HCT116 (cell line): ENCODE measurements at regions not wholly inside any gene's neighbourhood (a gene's known extent, or its start where the extent isn't known, plus 50 kb on each side); places are given as distances from the start of the nearest gene placed in this dataset.
A peak's percentile ranks its signal among the peaks of the same experiment; 100 is the strongest.

Experiments
- ATAC-seq: fragments of 200-7000 bp; cut with Tn5 transposase; 2 replicates; pipeline ENCODE4 v1.9.1; 2020; ENCODE audit warnings: mild to moderate bottlenecking, moderate library complexity
- BruUV-seq: library from RNA; stranded (reverse); fragments of 400-500 nt; replicated peaks from 2 replicates; lab custom pipeline; 2021; lab: Mats Ljungman, UMichigan
- CTCF ChIA-PET: fragments of 300-600 bp; sonication (Branson Sonifier 250); formaldehyde crosslinking; loops from one replicate; lab custom pipeline; 2021; ENCODE audit warnings: antibody characterized with exemption; lab: Charles Lee
- POLR2A ChIA-PET: fragments of 300-600, 350-600 bp; sonication (Branson Sonifier 250); formaldehyde crosslinking; loops from one replicate; lab custom pipeline; 2021; ENCODE audit warnings: antibody characterized with exemption; lab: Charles Lee
- RAD21 ChIA-PET, 2 experiments: fragments of 300-600 bp; sonication (Branson Sonifier 250); formaldehyde crosslinking; loops; one replicate each; lab custom pipeline; 2023; ENCODE audit warnings: low total read pairs in 2 of 2; ENCODE audit not compliant: uncharacterized antibody in 2 of 2, unreplicated experiment in 2 of 2, low non-redundant PET in 1 of 2; lab: Charles Lee
- DNase-seq: peaks from one replicate; pipeline ENCODE4 v3.0.0-alpha.2; 2010; ENCODE audit warnings: low read depth, low spot score
- H2AFZ ChIP-seq: fragments of 200-600 bp; shearing (Covaris generic), sonication (generic); 2 replicates; pipeline ENCODE4 v1.6.1; 2017; ENCODE audit warnings: low read depth, mixed run types, mixed read lengths, antibody characterized with exemption, low read length; ENCODE audit not compliant: poor library complexity, severe bottlenecking
- H3K27ac ChIP-seq: 2 replicates; pipeline ENCODE4 v1.5.1; 2012; ENCODE audit warnings: low read depth, low read length
- H3K27me3 ChIP-seq: fragments of 200-600 bp; sonication (generic); 2 replicates; pipeline ENCODE4 v1.6.1; 2016; ENCODE audit warnings: mixed run types, low read length, mixed read lengths; ENCODE audit not compliant: insufficient read depth
- H3K36me3 ChIP-seq, 2 experiments: fragments of 200-500 bp in 1 of 2; fragments of 200-600 bp in 1 of 2; sonication (Bioruptor generic) in 1 of 2; sonication (generic) in 1 of 2; 2 replicates each; pipeline versions ENCODE4 v1.5.1 to v1.6.1; 2014 to 2016; ENCODE audit warnings: low read length in 2 of 2, inconsistent platforms in 1 of 2, mixed read lengths in 1 of 2, mixed run types in 1 of 2; ENCODE audit not compliant: insufficient read depth in 2 of 2, control insufficient read depth in 1 of 2
- H3K4me1 ChIP-seq, 2 experiments: fragments of 200-600 bp in 1 of 2; sonication (generic) in 1 of 2; 2 replicates each; pipeline versions ENCODE4 v1.5.1 to v1.6.1; 2012 to 2017; ENCODE audit warnings: low read length in 2 of 2, inconsistent platforms in 1 of 2, mild to moderate bottlenecking in 1 of 2, mixed read lengths in 1 of 2, mixed run types in 1 of 2, moderate library complexity in 1 of 2; ENCODE audit not compliant: insufficient read depth in 2 of 2, control insufficient read depth in 1 of 2
- H3K4me2 ChIP-seq: fragments of 200-600 bp; sonication (generic); 2 replicates; pipeline ENCODE4 v1.6.1; 2017; ENCODE audit warnings: mixed run types, low read length, mixed read lengths
- H3K4me3 ChIP-seq, 2 experiments: fragments of 200-600 bp in 1 of 2; sonication (generic) in 1 of 2; replicated peaks in 1 of 2; 2 replicates each; pipeline ENCODE4 v1.5.1; 2011 to 2016; ENCODE audit warnings: low read length in 2 of 2, control low read depth in 1 of 2, low read depth in 1 of 2, mild to moderate bottlenecking in 1 of 2, mixed read lengths in 1 of 2, mixed run types in 1 of 2
- H3K79me2 ChIP-seq: fragments of 200-600 bp; sonication (generic); 2 replicates; pipeline ENCODE4 v1.6.1; 2017; ENCODE audit warnings: mild to moderate bottlenecking, mixed run types, low read length, moderate library complexity, mixed read lengths; ENCODE audit not compliant: insufficient read depth
- H3K9ac ChIP-seq: fragments of 200-600 bp; sonication (generic); 2 replicates; pipeline ENCODE4 v1.6.1; 2016; ENCODE audit warnings: low read length, mixed read lengths
- H3K9me2 ChIP-seq: fragments of 200-600 bp; sonication (generic), shearing (Covaris generic); 2 replicates; pipeline ENCODE4 v1.6.1; 2017; ENCODE audit warnings: mixed run types, mild to moderate bottlenecking, moderate library complexity; ENCODE audit not compliant: insufficient read depth
- H3K9me3 ChIP-seq, 2 experiments: fragments of 200-500 bp in 1 of 2; fragments of 200-600 bp in 1 of 2; sonication (Bioruptor generic) in 1 of 2; sonication (generic) in 1 of 2; 2 replicates each; pipeline ENCODE4 v1.6.1; 2014 to 2017; ENCODE audit warnings: low read length in 2 of 2, mixed read lengths in 2 of 2, inconsistent platforms in 1 of 2, low read depth in 1 of 2, mild to moderate bottlenecking in 1 of 2, mixed run types in 1 of 2, moderate library complexity in 1 of 2; ENCODE audit not compliant: control insufficient read depth in 1 of 2, insufficient read depth in 1 of 2
- H4K20me1 ChIP-seq: fragments of 200-600 bp; sonication (generic), shearing (Covaris generic); 2 replicates; pipeline ENCODE4 v1.6.1; 2017; ENCODE audit warnings: mixed run types, mild to moderate bottlenecking, moderate library complexity; ENCODE audit not compliant: insufficient read depth
- CBX3 ChIP-seq: IDR thresholded peaks from 2 replicates; pipeline ENCODE4 v1.6.1; 2012; ENCODE audit warnings: low read depth
- CEBPB ChIP-seq: IDR thresholded peaks from 2 replicates; pipeline ENCODE4 v1.6.1; 2012; ENCODE audit warnings: low read depth
- CTCF ChIP-seq, 3 experiments: fragments of 200-600 bp in 1 of 3; sonication (generic) in 1 of 3; IDR thresholded peaks in 2 of 3; conservative IDR thresholded peaks in 1 of 3; 2 replicates each; pipeline ENCODE4 v1.5.1; 2012 to 2017; ENCODE audit warnings: low read depth in 2 of 3, low read length in 2 of 3, antibody characterized with exemption in 1 of 3, borderline replicate concordance in 1 of 3, control low read depth in 1 of 3, mild to moderate bottlenecking in 1 of 3, mixed read lengths in 1 of 3, mixed run types in 1 of 3, moderate library complexity in 1 of 3; ENCODE audit not compliant: insufficient read depth in 1 of 3
- ELF1 ChIP-seq: IDR thresholded peaks from 2 replicates; pipeline ENCODE4 v1.6.1; 2012; ENCODE audit warnings: low read depth, borderline replicate concordance
- EZH2 ChIP-seq: fragments of 200-600 bp; sonication (generic); IDR thresholded peaks from 2 replicates; pipeline ENCODE4 v1.6.1; 2017; ENCODE audit warnings: antibody characterized with exemption, mixed run types
- EZH2phosphoT487 ChIP-seq: fragments of 200-600 bp; IDR thresholded peaks from 2 replicates; pipeline ENCODE4 v1.6.1; 2018; ENCODE audit warnings: antibody characterized with exemption, borderline replicate concordance
- FOSL1 ChIP-seq: IDR thresholded peaks from 2 replicates; pipeline ENCODE4 v1.6.1; 2012; ENCODE audit warnings: low read depth
- JUND ChIP-seq: IDR thresholded peaks from 2 replicates; pipeline ENCODE4 v1.6.1; 2012
- POLR2A ChIP-seq: IDR thresholded peaks from 2 replicates; pipeline ENCODE4 v1.7.0; 2011; ENCODE audit warnings: borderline replicate concordance; ENCODE audit not compliant: insufficient read depth, insufficient read length; ENCODE audit errors: extremely low read depth
- POLR2AphosphoS5 ChIP-seq: IDR thresholded peaks from 2 replicates; pipeline ENCODE4 v1.6.1; 2011; ENCODE audit warnings: mild to moderate bottlenecking, low read depth, low read length, moderate library complexity
- SIN3A ChIP-seq: IDR thresholded peaks from 2 replicates; pipeline ENCODE4 v1.6.1; 2012; ENCODE audit warnings: low read depth
- SP1 ChIP-seq: IDR thresholded peaks from 2 replicates; pipeline ENCODE4 v1.6.1; 2012; ENCODE audit warnings: low read depth
- TCF7L2 ChIP-seq: IDR thresholded peaks from 2 replicates; pipeline ENCODE4 v1.7.0; 2011; ENCODE audit warnings: borderline replicate concordance, inconsistent platforms; ENCODE audit not compliant: insufficient read depth, insufficient read length; ENCODE audit errors: extremely low read depth
- ZBTB33 ChIP-seq: IDR thresholded peaks from 2 replicates; pipeline ENCODE4 v1.6.1; 2011; ENCODE audit warnings: mild to moderate bottlenecking, low read length, moderate library complexity; ENCODE audit not compliant: insufficient replicate concordance; ENCODE audit errors: extremely low read depth
- ZFX ChIP-seq: fragments of 450-650 bp; IDR thresholded peaks from 2 replicates; pipeline ENCODE4 v1.6.1; 2017
- ZNF274 ChIP-seq: fragments of 200-500 bp; sonication (Bioruptor generic); IDR thresholded peaks from 2 replicates; pipeline ENCODE4 v1.6.1; 2014; ENCODE audit warnings: mild to moderate bottlenecking, low read depth, low read length, inconsistent platforms
- intact Hi-C: fragments of 100-400 bp; cut with micrococcal nuclease; formaldehyde crosslinking; loops from 2 replicates; pipeline ENCODE4 v1.10.0; 2022

- Histone ChIP-seq H3K36me3 (no peaks in the 10 kb centered on the region), H3K4me1 (no peaks in the 10 kb centered on the region), H3K4me2 (no peak overlapping the region), H3K79me2 (no peaks in the 10 kb centered on the region), H3K4me3 (no peak overlapping the region), H3K9me3 (no peaks in the 10 kb centered on the region), H4K20me1 (no peaks in the 10 kb centered on the region), H3K27me3 (no peaks in the 10 kb centered on the region), H3K27ac (no peak overlapping the region), H3K9me2 (no peaks in the 10 kb centered on the region), H2AFZ (peak overlapping the region; percentile 22), H3K9ac (no peak overlapping the region)
- ATAC-seq (no peak), DNase-seq (no peak)
- ChIA-PET RAD21 (no interaction called here), CTCF (no interaction called here), POLR2A (no interaction called here)
- no peak for TF ChIP-seq TCF7L2
- no peak for TF ChIP-seq POLR2AphosphoS5
- no peak for TF ChIP-seq ZNF274
- no peak for TF ChIP-seq ELF1
- no peak for TF ChIP-seq POLR2A
- intact Hi-C loops: no loop called here
- no TSS peak for BruUV-seq
Measured at GRCh38 chr1:190029441-190029840, 448.2 kb downstream of the BRINP3 start.

- no peaks in the 10 kb centered on the region for H3K4me1 ChIP-seq
- POLR2A ChIA-PET: no interaction called here
- H3K9me3 ChIP-seq: no peaks in the 10 kb centered on the region
- RAD21 ChIA-PET: no interaction called here
- no peak overlapping the region for H3K4me3 ChIP-seq
- H3K27me3 ChIP-seq: no peaks in the 10 kb centered on the region
- H3K9ac ChIP-seq: no peak overlapping the region
- H3K36me3 ChIP-seq: no peaks in the 10 kb centered on the region
- H3K4me2 ChIP-seq: no peak overlapping the region
- no peaks in the 10 kb centered on the region for H4K20me1 ChIP-seq
- no peaks in the 10 kb centered on the region for H3K9me2 ChIP-seq
- TF ChIP-seq EZH2phosphoT487: no peak
- TF ChIP-seq SP1: no peak
- no peak for TF ChIP-seq CTCF (IDR thresholded peaks at IDR 0.05 in 2 of 3, conservative IDR thresholded peaks at IDR 0.05 in 1 of 3; ENCODE audit: borderline replicate concordance in 1 of 3, insufficient read depth in 1 of 3, low read depth in 2 of 3, low read length in 2 of 3)
- no peak for TF ChIP-seq EZH2
- TF ChIP-seq POLR2A: no peak
- TF ChIP-seq JUND: no peak
- no peak for TF ChIP-seq ZNF274
- no peak for TF ChIP-seq CEBPB
- no peak for TF ChIP-seq SIN3A
- TF ChIP-seq FOSL1: no peak
- TF ChIP-seq POLR2AphosphoS5: no peak
- no peak for TF ChIP-seq ZFX
- TF ChIP-seq ZBTB33: no peak
- no peak for TF ChIP-seq CBX3
- ATAC-seq: no peak
- CTCF ChIA-PET: no interaction called here
- H2AFZ ChIP-seq: no peak overlapping the region
- no peak overlapping the region for H3K27ac ChIP-seq
- BruUV-seq: no TSS peak
- intact Hi-C loops: no loop called here
- no peaks in the 10 kb centered on the region for H3K79me2 ChIP-seq
- no peak for DNase-seq
Measured at GRCh38 chr1:190043655-190044054, 434.0 kb downstream of the BRINP3 start.
